IPS-18c (cell line): ENCODE measurements at regions not wholly inside any gene's neighbourhood (a gene's known extent, or its start where the extent isn't known, plus 50 kb on each side); places are given as distances from the start of the nearest gene placed in this dataset.
"Not testable (repeated sequence)": the region's sequence is repeated elsewhere in the genome, so short reads cannot be mapped to it uniquely, and the experiment has no call there.

ENCODE experiments used
- H3K4me3 ChIP-seq: 2 replicates; pipeline ENCODE4 v1.7.0; 2013; ENCODE audit warnings: low read depth, mild to moderate bottlenecking, low read length, moderate library complexity; ENCODE audit not compliant: insufficient read depth
- H3K9me3 ChIP-seq: one replicate; pipeline ENCODE4 v1.6.1; 2013; ENCODE audit warnings: mild to moderate bottlenecking, low read length, moderate library complexity; ENCODE audit not compliant: control insufficient read depth, insufficient read depth

- no peaks in the 10 kb centered on the region for H3K9me3 ChIP-seq
Measured at GRCh38 chr5:163813900-163814299, 308.5 kb downstream of the MAT2B start.

DNA sequence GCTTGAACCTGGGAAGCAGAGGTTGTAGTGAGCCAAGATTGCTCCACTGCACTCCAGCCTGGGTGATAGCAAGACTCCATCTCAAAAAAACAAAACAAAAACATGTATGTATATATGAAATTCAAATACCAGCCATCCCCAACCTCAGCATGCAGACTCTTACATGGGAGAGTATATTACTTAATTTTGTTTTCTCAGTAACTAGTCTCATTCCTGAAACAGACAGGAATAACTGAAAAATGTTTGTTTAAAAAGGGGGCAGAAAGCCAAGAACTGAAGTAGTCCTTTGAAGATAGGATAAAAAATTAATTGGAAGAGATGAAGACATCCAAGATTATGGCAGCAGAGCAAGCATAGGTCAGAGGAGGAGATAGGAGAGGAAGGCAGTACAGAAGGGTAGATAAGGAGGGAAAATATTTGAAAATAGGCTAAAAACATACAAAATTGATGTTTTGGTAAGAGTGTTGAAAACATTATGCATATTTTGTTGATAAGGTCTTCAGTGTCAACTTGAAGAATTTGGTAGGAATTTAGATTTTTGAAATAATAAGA is 309.9 kb downstream of the MAT2B start:
- no peak overlapping the region for H3K4me3 ChIP-seq
- H3K9me3 ChIP-seq = no peaks in the 10 kb centered on the region

More at GRCh38 chr5:163813900-163814299, 308.5 kb downstream of the MAT2B start:
- no peak overlapping the region for H3K4me3 ChIP-seq

- no peak overlapping the region for H3K4me3 ChIP-seq
- H3K9me3 ChIP-seq = no peaks in the 10 kb centered on the region
Measured at GRCh38 chr5:163821142-163821541, 315.7 kb downstream of the MAT2B start.

GRCh38 chr5:163822548-163822947 is 317.1 kb downstream of the MAT2B start:
- no peaks in the 10 kb centered on the region for H3K9me3 ChIP-seq
- no peak overlapping the region for H3K4me3 ChIP-seq

- no peak overlapping the region for H3K4me3 ChIP-seq
- H3K9me3 ChIP-seq = no peaks in the 10 kb centered on the region
Measured at GRCh38 chr5:163825661-163826060, 320.2 kb downstream of the MAT2B start.

GRCh38 chr5:163826201-163826600 is 320.8 kb downstream of the MAT2B start:
- H3K4me3 ChIP-seq = no peak overlapping the region
- H3K9me3 ChIP-seq = no peaks in the 10 kb centered on the region

GRCh38 chr5:163832155-163832554 is 326.7 kb downstream of the MAT2B start:
- Histone ChIP-seq H3K9me3 (no peaks in the 10 kb centered on the region), H3K4me3 (no peak overlapping the region)

GRCh38 chr5:163838738-163839137 is 333.3 kb downstream of the MAT2B start:
- Histone ChIP-seq H3K4me3 (no peak overlapping the region), H3K9me3 (no peaks in the 10 kb centered on the region)

DNA sequence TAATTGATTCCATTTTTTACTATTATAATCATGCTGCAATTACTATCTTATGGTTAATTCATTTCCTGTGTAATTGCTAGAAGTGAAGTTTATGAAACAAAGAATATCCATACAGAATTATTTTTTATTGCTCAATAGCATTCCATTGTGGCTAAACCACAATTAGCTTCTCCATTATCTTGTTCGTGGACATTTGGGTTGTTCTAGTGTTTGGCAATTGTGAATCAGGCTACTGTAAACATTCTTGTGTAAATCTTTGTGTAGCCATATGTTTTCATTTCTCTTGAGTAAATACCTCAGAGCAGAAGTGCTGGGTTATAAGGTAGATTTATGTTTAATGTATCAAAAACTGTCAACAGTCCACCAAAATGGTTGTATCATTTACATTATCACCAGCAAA is 341.1 kb downstream of the MAT2B start:
- H3K9me3 ChIP-seq = no peaks in the 10 kb centered on the region
- no peak overlapping the region for H3K4me3 ChIP-seq

DNA sequence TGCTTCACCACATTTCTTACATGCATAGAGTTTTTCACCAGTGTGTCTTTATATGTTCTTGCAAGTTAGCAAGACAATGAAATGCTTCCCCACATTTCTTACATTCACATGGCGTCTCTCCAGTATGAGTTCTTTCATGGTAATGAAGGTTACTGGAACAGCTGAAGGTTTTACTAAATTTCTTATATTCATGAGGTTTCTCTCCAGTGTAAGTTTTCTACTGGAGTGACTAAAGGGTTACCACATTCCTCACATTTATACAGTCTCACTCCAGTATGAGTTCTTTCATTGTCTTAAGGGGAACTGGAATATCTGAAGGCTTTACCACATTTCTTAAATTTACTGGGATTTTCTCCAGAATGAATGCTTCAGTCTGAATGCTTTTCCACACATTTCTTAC is 350.3 kb downstream of the MAT2B start:
- Histone ChIP-seq H3K9me3 (no peaks in the 10 kb centered on the region), H3K4me3 (no peak overlapping the region)

DNA sequence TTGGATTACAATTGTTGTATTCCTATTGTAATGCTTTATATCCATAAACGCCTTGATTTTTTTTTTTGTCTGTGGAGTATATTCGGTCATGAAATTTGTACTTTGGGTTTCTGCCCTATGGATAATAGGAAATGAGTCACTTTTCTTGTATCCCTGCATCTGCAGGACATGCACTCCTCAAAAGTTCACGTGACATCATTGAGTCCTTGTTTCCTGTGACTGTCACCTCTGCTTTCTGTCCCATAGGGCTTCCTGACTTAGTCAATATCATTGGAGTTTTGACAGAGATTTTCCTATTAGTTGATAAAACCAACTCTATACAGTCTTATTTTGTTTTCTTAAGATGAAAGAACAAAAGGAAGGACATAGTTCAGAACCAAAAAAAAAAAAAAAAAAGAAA is 356.3 kb downstream of the MAT2B start:
- no peaks in the 10 kb centered on the region for H3K9me3 ChIP-seq
- no peak overlapping the region for H3K4me3 ChIP-seq

- Histone ChIP-seq H3K4me3 (no peak overlapping the region), H3K9me3 (no peaks in the 10 kb centered on the region)
Measured at GRCh38 chr5:163867324-163867723, 361.9 kb downstream of the MAT2B start.

DNA sequence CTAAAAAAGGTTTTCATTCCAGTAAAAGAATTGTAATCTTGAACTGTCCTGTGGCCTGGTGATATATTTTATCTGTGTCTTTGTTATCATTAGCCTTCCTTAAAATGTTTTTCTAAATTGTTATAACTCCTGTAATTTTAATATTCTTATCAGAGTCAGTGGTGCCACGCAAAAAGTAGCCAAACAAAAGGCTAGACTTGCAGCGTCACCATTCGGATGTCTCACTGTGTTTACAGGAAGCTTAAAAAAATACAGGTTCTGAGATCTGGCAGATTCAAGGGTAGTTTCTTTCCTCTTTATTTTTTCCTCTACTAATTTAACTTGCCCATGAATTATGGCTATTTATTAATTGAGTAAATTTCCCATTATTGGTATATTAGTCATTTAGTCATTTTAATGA is 362.3 kb downstream of the MAT2B start:
- Histone ChIP-seq H3K4me3 (no peak overlapping the region), H3K9me3 (no peaks in the 10 kb centered on the region)

- H3K4me3 ChIP-seq = no peak overlapping the region
- no peaks in the 10 kb centered on the region for H3K9me3 ChIP-seq
Measured at GRCh38 chr5:163869581-163869980, 364.2 kb downstream of the MAT2B start.

DNA sequence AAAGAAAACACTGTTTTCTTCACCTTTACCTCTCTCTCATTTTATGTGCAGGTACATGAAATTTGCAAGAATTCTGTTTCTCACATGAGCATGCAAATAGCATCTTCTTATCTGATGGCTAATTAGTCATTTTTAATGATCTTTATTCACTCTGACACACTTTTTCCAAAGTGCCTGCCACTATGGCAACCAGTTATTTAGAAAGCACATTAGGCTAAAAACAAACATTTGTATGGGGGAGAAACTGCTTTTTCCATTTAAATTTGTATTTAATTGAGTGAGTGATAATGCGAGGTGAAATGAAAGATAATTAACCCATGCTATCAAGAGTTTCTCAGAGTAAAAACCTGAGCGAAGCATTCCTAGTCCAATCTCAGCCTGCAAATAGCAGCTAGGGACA is 365.0 kb downstream of the MAT2B start:
- Histone ChIP-seq H3K9me3 (no peaks in the 10 kb centered on the region), H3K4me3 (no peak overlapping the region)

- Histone ChIP-seq H3K4me3 (no peak overlapping the region), H3K9me3 (no peaks in the 10 kb centered on the region)
Measured at GRCh38 chr5:163874431-163874830, 369.0 kb downstream of the MAT2B start.

DNA sequence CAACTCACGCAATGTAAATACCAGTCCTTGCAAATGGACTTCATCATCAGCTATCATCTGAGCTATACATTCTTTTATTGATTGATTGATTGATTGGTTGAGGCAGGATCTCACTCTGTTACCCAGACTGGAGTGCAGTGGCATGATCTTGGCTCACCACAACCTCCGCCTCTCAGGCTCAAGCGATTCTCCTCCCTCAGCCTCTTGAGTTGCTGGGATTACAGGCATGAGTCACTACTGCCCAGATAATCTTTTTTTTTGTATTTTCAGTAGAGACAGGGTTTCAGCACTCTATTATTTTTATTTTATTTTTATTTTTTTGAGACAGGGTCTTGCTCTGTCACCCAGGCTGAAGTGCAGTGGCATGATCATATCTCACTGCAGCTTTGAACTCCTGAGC is 369.5 kb downstream of the MAT2B start:
- not testable (repeated sequence) for H3K4me3 ChIP-seq, H3K9me3 ChIP-seq

DNA sequence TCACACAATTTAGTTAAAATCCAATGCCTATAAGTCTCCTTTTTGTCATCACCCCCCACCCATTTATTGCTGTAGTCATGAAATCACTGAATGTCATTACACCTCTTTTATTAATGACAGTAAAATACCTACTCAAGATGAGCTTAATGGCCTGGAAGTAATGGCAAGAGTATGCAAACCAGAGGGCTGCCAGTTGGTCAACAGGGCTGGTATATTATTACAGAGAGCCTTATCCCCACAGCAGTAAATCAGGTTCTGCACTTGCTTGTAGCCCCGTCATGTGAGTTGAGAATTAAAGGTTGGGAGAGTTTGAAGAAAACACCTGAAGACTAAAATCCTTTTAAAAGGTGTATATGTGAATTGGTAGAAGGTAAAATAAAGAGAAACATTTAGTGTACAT is 372.4 kb downstream of the MAT2B start:
- Histone ChIP-seq H3K9me3 (no peaks in the 10 kb centered on the region), H3K4me3 (no peak overlapping the region)

DNA sequence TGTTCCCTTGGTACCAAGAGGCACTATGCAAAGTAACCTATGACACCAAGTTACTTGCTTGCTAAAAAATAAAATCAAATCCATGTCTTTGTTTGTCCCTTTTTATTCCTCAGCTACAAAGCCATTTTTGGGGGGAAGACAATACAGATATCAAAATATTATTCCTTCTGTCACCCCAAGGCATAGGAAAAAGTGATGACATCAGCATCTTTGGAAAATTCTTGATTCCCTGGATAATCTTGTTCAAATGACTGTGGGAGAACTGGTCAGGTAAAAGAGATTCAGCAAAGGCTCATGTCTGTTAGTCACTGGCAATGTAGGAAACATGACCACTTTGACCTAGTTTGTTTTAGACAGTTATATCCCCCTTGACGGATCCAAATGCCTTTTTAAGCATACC is 373.1 kb downstream of the MAT2B start:
- Histone ChIP-seq H3K9me3 (no peaks in the 10 kb centered on the region), H3K4me3 (no peak overlapping the region)
